HCT116 (cell line): ENCODE measurements at regions not wholly inside any gene's neighbourhood (a gene's known extent, or its start where the extent isn't known, plus 50 kb on each side); places are given as distances from the start of the nearest gene placed in this dataset.
A peak's percentile ranks its signal among the peaks of the same experiment; 100 is the strongest.

Experiments used
- CTCF ChIP-seq, 3 experiments: fragments of 200-600 bp in 1 of 3; sonication (generic) in 1 of 3; IDR thresholded peaks in 2 of 3; conservative IDR thresholded peaks in 1 of 3; 2 replicates each; pipeline ENCODE4 v1.5.1; 2012 to 2017; ENCODE audit warnings: low read depth in 2 of 3, low read length in 2 of 3, antibody characterized with exemption in 1 of 3, borderline replicate concordance in 1 of 3, control low read depth in 1 of 3, mild to moderate bottlenecking in 1 of 3, mixed read lengths in 1 of 3, mixed run types in 1 of 3, moderate library complexity in 1 of 3; ENCODE audit not compliant: insufficient read depth in 1 of 3
- EZH2 ChIP-seq: fragments of 200-600 bp; sonication (generic); IDR thresholded peaks from 2 replicates; pipeline ENCODE4 v1.6.1; 2017; ENCODE audit warnings: antibody characterized with exemption, mixed run types
- EZH2phosphoT487 ChIP-seq: fragments of 200-600 bp; IDR thresholded peaks from 2 replicates; pipeline ENCODE4 v1.6.1; 2018; ENCODE audit warnings: antibody characterized with exemption, borderline replicate concordance
- JUND ChIP-seq: IDR thresholded peaks from 2 replicates; pipeline ENCODE4 v1.6.1; 2012
- MAX ChIP-seq: IDR thresholded peaks from 2 replicates; pipeline ENCODE4 v1.6.1; 2012
- POLR2A ChIP-seq: IDR thresholded peaks from 2 replicates; pipeline ENCODE4 v1.7.0; 2011; ENCODE audit warnings: borderline replicate concordance; ENCODE audit not compliant: insufficient read depth, insufficient read length; ENCODE audit errors: extremely low read depth
- POLR2AphosphoS5 ChIP-seq: IDR thresholded peaks from 2 replicates; pipeline ENCODE4 v1.6.1; 2011; ENCODE audit warnings: mild to moderate bottlenecking, low read depth, low read length, moderate library complexity
- SP1 ChIP-seq: IDR thresholded peaks from 2 replicates; pipeline ENCODE4 v1.6.1; 2012; ENCODE audit warnings: low read depth
- YY1 ChIP-seq: IDR thresholded peaks from 2 replicates; pipeline ENCODE4 v1.6.1; 2011; ENCODE audit warnings: low read length, low read depth, moderate library complexity, mild to moderate bottlenecking; ENCODE audit not compliant: insufficient replicate concordance; ENCODE audit errors: extremely low read depth
- TF ChIP-seq, protein P1 (sequence below): IDR thresholded peaks from 2 replicates; pipeline ENCODE4 v1.6.1; 2011; ENCODE audit warnings: mild to moderate bottlenecking, low read length, moderate library complexity; ENCODE audit not compliant: insufficient replicate concordance; ENCODE audit errors: extremely low read depth
- TF ChIP-seq, protein P2 (sequence below): IDR thresholded peaks from 2 replicates; pipeline ENCODE4 v1.6.1; 2012; ENCODE audit warnings: low read depth

DNA sequence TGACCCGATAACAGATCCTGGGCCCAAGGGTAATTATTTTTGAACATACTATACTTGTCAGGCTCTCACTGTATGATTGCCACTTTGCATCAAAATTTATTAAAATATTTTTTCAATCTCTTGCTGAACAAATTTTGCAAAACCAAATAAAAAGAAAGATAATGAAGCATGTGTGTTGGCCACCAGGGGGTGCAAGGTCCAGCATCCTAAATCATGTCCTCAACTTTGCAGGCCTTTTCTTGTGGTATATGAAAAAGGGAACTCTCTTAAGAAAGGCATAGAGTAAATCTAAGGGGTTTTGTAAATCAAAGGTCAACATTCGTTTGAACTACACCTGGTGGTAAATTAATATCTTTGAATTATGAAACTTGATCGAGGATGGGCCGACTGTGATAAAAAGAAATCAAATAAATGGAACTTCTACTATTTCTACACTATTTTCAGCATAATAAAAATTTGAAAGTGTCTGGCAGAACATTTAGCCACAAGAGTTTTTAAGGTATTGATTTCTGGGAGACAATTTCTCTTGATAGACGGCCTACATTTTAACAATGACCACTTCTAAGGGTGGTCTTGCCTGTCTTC is 676.5 kb downstream of the DMRTA1 start:
- TF ChIP-seq YY1, result no peak
- TF ChIP-seq EZH2, result no peak
- TF ChIP-seq JUND, result no peak
- TF ChIP-seq CTCF (IDR thresholded peaks at IDR 0.05 in 2 of 3, conservative IDR thresholded peaks at IDR 0.05 in 1 of 3; ENCODE audit: borderline replicate concordance in 1 of 3, insufficient read depth in 1 of 3, low read depth in 2 of 3, low read length in 2 of 3), result peak in 2 of 3 experiments; percentile 33 to 47; a peak in 3 of 6 replicates
- TF ChIP-seq, protein P1, sequence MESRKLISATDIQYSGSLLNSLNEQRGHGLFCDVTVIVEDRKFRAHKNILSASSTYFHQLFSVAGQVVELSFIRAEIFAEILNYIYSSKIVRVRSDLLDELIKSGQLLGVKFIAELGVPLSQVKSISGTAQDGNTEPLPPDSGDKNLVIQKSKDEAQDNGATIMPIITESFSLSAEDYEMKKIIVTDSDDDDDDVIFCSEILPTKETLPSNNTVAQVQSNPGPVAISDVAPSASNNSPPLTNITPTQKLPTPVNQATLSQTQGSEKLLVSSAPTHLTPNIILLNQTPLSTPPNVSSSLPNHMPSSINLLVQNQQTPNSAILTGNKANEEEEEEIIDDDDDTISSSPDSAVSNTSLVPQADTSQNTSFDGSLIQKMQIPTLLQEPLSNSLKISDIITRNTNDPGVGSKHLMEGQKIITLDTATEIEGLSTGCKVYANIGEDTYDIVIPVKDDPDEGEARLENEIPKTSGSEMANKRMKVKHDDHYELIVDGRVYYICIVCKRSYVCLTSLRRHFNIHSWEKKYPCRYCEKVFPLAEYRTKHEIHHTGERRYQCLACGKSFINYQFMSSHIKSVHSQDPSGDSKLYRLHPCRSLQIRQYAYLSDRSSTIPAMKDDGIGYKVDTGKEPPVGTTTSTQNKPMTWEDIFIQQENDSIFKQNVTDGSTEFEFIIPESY, result no peak
- TF ChIP-seq MAX, result no peak
- TF ChIP-seq POLR2A, result no peak
- TF ChIP-seq POLR2AphosphoS5, result no peak
- TF ChIP-seq EZH2phosphoT487, result no peak
- TF ChIP-seq, protein P2, sequence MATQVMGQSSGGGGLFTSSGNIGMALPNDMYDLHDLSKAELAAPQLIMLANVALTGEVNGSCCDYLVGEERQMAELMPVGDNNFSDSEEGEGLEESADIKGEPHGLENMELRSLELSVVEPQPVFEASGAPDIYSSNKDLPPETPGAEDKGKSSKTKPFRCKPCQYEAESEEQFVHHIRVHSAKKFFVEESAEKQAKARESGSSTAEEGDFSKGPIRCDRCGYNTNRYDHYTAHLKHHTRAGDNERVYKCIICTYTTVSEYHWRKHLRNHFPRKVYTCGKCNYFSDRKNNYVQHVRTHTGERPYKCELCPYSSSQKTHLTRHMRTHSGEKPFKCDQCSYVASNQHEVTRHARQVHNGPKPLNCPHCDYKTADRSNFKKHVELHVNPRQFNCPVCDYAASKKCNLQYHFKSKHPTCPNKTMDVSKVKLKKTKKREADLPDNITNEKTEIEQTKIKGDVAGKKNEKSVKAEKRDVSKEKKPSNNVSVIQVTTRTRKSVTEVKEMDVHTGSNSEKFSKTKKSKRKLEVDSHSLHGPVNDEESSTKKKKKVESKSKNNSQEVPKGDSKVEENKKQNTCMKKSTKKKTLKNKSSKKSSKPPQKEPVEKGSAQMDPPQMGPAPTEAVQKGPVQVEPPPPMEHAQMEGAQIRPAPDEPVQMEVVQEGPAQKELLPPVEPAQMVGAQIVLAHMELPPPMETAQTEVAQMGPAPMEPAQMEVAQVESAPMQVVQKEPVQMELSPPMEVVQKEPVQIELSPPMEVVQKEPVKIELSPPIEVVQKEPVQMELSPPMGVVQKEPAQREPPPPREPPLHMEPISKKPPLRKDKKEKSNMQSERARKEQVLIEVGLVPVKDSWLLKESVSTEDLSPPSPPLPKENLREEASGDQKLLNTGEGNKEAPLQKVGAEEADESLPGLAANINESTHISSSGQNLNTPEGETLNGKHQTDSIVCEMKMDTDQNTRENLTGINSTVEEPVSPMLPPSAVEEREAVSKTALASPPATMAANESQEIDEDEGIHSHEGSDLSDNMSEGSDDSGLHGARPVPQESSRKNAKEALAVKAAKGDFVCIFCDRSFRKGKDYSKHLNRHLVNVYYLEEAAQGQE, result no peak
- no peak for TF ChIP-seq SP1
